Lung (tissue), 11 donors: ENCODE measurements at regions not wholly inside any gene's neighbourhood (a gene's known extent, or its start where the extent isn't known, plus 50 kb on each side); places are given as distances from the start of the nearest gene placed in this dataset.

ENCODE experiments used
- ATAC-seq: fragments of 200-7000 bp; cut with Tn5 transposase; one replicate; pipeline ENCODE4 v1.9.1; 2020; ENCODE audit warnings: moderate number of reproducible peaks; ENCODE audit not compliant: insufficient read depth, low FRiP score
- DNase-seq, 3 donors: peaks; one replicate each; pipeline ENCODE4 v3.0.0-alpha.2; 2013 to 2017
- H3K27ac ChIP-seq, 2 donors: one replicate each; pipeline ENCODE4 v1.5.1; 2013; ENCODE audit warnings: mild to moderate bottlenecking in 2 of 2, moderate library complexity in 2 of 2, control low read depth in 1 of 2, inconsistent platforms in 1 of 2, low read depth in 1 of 2, low read length in 1 of 2
- H3K27me3 ChIP-seq, 3 donors: one replicate each; pipeline ENCODE4 v1.5.1; 2013; ENCODE audit warnings: low read length in 2 of 3; ENCODE audit not compliant: control insufficient read depth in 3 of 3, insufficient read depth in 3 of 3
- H3K36me3 ChIP-seq, 4 donors: one replicate each; pipeline ENCODE4 v1.5.1; 2013; ENCODE audit warnings: low read length in 4 of 4, mild to moderate bottlenecking in 1 of 4, moderate library complexity in 1 of 4; ENCODE audit not compliant: control insufficient read depth in 4 of 4, insufficient read depth in 4 of 4
- H3K4me1 ChIP-seq, 5 donors: one replicate each; pipeline ENCODE4 v1.5.1; 2013; ENCODE audit warnings: low read length in 5 of 5, mild to moderate bottlenecking in 2 of 5, moderate library complexity in 1 of 5; ENCODE audit not compliant: control insufficient read depth in 5 of 5, insufficient read depth in 5 of 5
- H3K4me3 ChIP-seq: one replicate; pipeline ENCODE4 v1.5.1; 2013; ENCODE audit warnings: mild to moderate bottlenecking, control low read depth, moderate library complexity
- H3K9ac ChIP-seq, 2 donors: one replicate each; pipeline ENCODE4 v1.5.1; 2013; ENCODE audit warnings: low read length in 2 of 2, control low read depth in 1 of 2; ENCODE audit not compliant: insufficient read depth in 1 of 2
- H3K9me3 ChIP-seq, 4 donors: one replicate each; pipeline ENCODE4 v1.5.1; 2013; ENCODE audit warnings: low read length in 3 of 4, mild to moderate bottlenecking in 1 of 4, moderate library complexity in 1 of 4; ENCODE audit not compliant: control insufficient read depth in 4 of 4, insufficient read depth in 3 of 4
- WGBS, 2 donors: extraction: QIAGEN DNeasy Blood & Tissue Kit; methylation state at CpG; one replicate each; pipeline ENCODE4 v1.1.7; 2013; 5-methylcytosine and 5-hydroxymethylcytosine counted together
- TF ChIP-seq, protein P1 (sequence below): IDR thresholded peaks from 2 replicates; pipeline ENCODE4 v1.5.1; 2012; ENCODE audit warnings: mild to moderate bottlenecking; ENCODE audit errors: control extremely low read depth, extremely low read depth
- donor health status: control.
- donor health status: control.
- donor health status: Bipolar disorder and iron deficiency.
- donor health status: healthy.
- donor health status: DM: yes; HTN: yes; CAD: no.

DNA sequence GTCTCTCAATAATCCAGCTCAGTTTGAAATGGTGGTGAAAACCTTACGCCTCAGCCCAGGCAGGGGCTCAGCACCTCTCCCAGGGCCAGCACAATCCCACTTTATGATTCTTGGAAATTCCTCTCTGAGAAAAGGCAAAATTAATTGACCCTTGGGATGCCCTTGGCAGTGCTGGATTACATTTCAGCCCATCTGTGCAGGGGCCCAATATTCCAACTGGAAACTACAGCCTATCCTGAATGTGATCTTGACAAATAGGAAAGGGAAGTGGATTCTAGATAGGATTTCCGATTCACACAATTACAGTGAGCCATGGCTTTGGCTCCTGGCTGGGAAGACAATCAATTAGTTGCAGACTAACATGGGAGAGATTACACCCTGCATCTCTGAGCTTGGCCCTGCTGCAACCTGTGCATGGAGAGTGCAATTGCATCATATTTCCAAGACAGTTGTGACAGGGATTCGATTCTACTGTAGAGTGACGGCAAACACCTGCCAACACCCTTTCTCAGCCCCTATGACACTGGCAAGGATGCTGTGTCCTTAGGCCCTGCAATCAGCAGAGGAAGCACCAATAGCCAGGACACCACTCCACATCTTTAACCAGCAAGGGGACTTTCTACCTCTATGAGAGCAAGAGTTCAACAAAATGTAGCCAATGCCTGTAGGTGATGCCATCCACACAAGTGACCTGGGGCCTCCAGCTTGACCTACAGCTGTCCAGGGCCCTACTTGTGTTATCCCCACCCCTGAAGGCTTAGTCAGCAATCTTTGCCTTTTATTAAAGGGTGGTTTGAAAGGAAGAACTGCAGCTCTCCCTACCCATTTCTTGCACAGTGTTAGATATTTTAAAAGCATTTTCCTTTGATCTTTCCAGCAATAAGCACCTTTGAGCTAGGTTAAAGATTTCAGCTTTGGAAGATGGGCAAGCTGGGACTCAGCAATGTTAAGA is 187.2 kb upstream of the HS6ST1 start:
- WGBS, 2 donors: 61 to 84% methylated on average over 4 of the region's 4 CpGs
- TF ChIP-seq, protein P1, sequence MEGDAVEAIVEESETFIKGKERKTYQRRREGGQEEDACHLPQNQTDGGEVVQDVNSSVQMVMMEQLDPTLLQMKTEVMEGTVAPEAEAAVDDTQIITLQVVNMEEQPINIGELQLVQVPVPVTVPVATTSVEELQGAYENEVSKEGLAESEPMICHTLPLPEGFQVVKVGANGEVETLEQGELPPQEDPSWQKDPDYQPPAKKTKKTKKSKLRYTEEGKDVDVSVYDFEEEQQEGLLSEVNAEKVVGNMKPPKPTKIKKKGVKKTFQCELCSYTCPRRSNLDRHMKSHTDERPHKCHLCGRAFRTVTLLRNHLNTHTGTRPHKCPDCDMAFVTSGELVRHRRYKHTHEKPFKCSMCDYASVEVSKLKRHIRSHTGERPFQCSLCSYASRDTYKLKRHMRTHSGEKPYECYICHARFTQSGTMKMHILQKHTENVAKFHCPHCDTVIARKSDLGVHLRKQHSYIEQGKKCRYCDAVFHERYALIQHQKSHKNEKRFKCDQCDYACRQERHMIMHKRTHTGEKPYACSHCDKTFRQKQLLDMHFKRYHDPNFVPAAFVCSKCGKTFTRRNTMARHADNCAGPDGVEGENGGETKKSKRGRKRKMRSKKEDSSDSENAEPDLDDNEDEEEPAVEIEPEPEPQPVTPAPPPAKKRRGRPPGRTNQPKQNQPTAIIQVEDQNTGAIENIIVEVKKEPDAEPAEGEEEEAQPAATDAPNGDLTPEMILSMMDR: no peak
- ATAC-seq (no peak), DNase-seq (peak in 1 of 3 donors; percentile 5)
- Histone ChIP-seq H3K9me3 (no peaks in the 10 kb centered on the region), H3K27me3 (no peaks in the 10 kb centered on the region), H3K4me1 (peaks cover 0 to 29% (median 6%) of the 10 kb centered on the region in 5 donors), H3K9ac (no peak overlapping the region), H3K36me3 (no peaks in the 10 kb centered on the region), H3K27ac (no peak overlapping the region), H3K4me3 (no peak overlapping the region)

DNA sequence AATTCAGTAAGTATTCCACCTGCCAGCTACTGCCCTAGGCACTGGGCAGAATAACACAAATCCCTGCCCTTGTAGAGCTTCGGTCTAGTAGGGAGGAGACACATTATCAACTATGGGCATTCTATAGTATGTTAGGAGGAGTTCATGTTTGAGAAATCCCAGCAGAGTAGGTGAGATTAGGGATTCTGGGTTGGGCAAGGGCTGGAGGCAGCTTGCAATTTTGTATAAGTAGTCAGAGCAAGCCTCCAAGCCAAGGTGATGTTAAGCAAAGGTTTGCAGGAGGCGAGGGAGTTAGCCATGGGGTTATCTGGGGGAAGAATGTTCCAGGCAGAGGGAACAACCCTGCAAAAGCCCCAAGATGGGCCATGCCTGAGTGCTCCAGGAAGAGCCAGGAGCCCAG is 187.9 kb upstream of the HS6ST1 start:
- Histone ChIP-seq H3K36me3 (no peaks in the 10 kb centered on the region), H3K9me3 (no peaks in the 10 kb centered on the region), H3K4me3 (no peak overlapping the region), H3K27ac (no peak overlapping the region), H3K27me3 (no peaks in the 10 kb centered on the region), H3K9ac (no peak overlapping the region), H3K4me1 (peaks cover 0 to 23% (median 6%) of the 10 kb centered on the region in 5 donors)
- WGBS, 2 donors: 90 to 96% methylated on average over 2 of the region's 2 CpGs
- TF ChIP-seq, protein P1: no peak
- DNase-seq (peak in 1 of 3 donors; percentile 2), ATAC-seq (no peak)

DNA sequence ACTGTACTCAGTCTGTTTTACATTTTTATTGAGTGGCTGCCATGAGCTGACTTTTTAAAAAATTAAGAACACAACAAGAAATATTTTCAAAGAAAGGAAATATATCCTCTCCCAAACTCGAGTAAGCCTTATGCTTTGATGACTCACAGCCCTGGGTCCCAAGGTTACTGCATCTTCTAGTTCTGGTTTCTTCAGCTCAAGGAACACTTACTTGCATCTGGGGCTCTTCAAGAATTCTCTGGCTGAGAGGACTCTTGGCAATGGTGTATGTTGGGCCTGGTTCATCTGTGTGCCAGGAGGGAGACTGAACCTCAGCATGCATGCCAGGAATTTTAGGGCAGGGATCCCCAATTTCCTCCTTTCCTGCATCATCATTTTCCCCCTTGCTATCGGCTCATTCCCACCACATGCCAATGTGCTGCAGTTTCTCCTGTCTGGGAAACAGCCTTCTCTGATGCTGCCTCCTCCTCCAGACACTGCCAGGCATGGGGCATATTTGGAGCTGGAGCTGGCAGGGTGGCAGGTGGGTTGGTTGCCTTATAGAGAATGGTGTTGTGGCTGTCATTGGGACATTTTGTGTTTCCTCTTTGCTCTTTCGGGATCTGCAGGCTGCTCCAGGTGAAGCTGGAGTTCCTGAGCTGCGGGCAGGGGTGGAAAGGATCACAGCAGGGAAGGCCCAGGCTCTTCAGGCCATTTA is 192.2 kb upstream of the HS6ST1 start:
- H3K4me1 ChIP-seq: peaks cover 0 to 14% (median 0%) of the 10 kb centered on the region in 5 donors
- H3K36me3 ChIP-seq: no peaks in the 10 kb centered on the region
- no peak for DNase-seq
- no peak overlapping the region for H3K9ac ChIP-seq
- H3K9me3 ChIP-seq: no peaks in the 10 kb centered on the region
- WGBS, 2 donors: 75 to 76% methylated on average over 4 of the region's 4 CpGs
- no peaks in the 10 kb centered on the region for H3K27me3 ChIP-seq
- H3K4me3 ChIP-seq: no peak overlapping the region
- H3K27ac ChIP-seq: no peak overlapping the region
- TF ChIP-seq, protein P1: no peak
- no peak for ATAC-seq
